ENCODE measurements at regions not wholly inside any gene's neighbourhood (a gene's known extent, or its start where the extent isn't known, plus 50 kb on each side); places are given as distances from the start of the nearest gene placed in this dataset.

GRCh38 chr16:85213926-85214675 lies 101.8 kb upstream of the CIBAR2 start:
- no peak for TF ChIP-seq CTCF (IDR thresholded peaks at IDR 0.05)
- no peak for TF ChIP-seq POLR2AphosphoS5 (IDR thresholded peaks at IDR 0.05)
- TF ChIP-seq POLR2A (IDR thresholded peaks at IDR 0.05), result no peak
- TF ChIP-seq EP300 (IDR thresholded peaks at IDR 0.05; ENCODE audit: low read depth), result no peak
